ENCODE measurements at regions not wholly inside any gene's neighbourhood (a gene's known extent, or its start where the extent isn't known, plus 50 kb on each side); places are given as distances from the start of the nearest gene placed in this dataset.

- Histone ChIP-seq H3K9me3 (ENCODE audit: control insufficient read depth, insufficient read depth, low read length) (peaks cover 2% of the 10 kb centered on the region; the same call in 1 of the 2 replicates), H3K9ac (ENCODE audit: low read depth, low read length) (no peak overlapping the region), H3K36me3 (ENCODE audit: insufficient read depth, low read length) (no peaks in the 10 kb centered on the region), H3K4me1 (ENCODE audit: insufficient read depth, low read length) (no peaks in the 10 kb centered on the region)
Observed at GRCh38 chr2:220931491-220931890, 640.6 kb downstream of the EPHA4 start.

GRCh38 chr2:220932041-220932440 lies 640.1 kb downstream of the EPHA4 start:
- Histone ChIP-seq H3K4me1 (ENCODE audit: insufficient read depth, low read length) (no peaks in the 10 kb centered on the region), H3K9ac (ENCODE audit: low read depth, low read length) (no peak overlapping the region), H3K9me3 (ENCODE audit: control insufficient read depth, insufficient read depth, low read length) (no peaks in the 10 kb centered on the region), H3K36me3 (ENCODE audit: insufficient read depth, low read length) (no peaks in the 10 kb centered on the region)

GRCh38 chr2:220935789-220936321 lies 636.2 kb downstream of the EPHA4 start:
- Histone ChIP-seq H3K9ac (ENCODE audit: low read depth, low read length) (no peak overlapping the region), H3K4me1 (ENCODE audit: insufficient read depth, low read length) (no peaks in the 10 kb centered on the region), H3K9me3 (ENCODE audit: control insufficient read depth, insufficient read depth, low read length) (no peaks in the 10 kb centered on the region), H3K36me3 (ENCODE audit: insufficient read depth, low read length) (no peaks in the 10 kb centered on the region)

- Histone ChIP-seq H3K4me1 (ENCODE audit: insufficient read depth, low read length) (no peaks in the 10 kb centered on the region), H3K9me3 (ENCODE audit: control insufficient read depth, insufficient read depth, low read length) (no peaks in the 10 kb centered on the region), H3K9ac (ENCODE audit: low read depth, low read length) (no peak overlapping the region), H3K36me3 (ENCODE audit: insufficient read depth, low read length) (no peaks in the 10 kb centered on the region)
Observed at GRCh38 chr2:220936641-220937197, 635.4 kb downstream of the EPHA4 start.

DNA sequence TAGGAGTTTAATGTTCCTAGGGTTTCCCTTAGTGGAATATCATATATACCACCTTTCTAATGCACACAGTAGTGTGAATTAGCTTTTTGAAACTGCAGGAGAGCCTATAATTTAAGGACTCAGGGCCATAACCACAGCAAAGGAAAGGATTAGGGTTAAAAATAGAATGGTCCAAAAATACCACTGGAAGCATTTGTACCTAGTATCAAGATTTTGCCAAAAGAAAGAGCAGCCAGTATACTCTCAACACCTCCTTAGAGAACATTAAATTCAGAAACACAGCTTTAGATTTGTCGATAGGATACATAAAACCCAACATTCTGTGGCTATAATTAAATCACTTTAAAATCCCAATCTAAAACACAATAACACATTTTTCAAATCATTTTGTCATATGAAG lies 634.9 kb downstream of the EPHA4 start:
- H3K36me3 ChIP-seq (ENCODE audit: insufficient read depth, low read length), result no peaks in the 10 kb centered on the region

DNA sequence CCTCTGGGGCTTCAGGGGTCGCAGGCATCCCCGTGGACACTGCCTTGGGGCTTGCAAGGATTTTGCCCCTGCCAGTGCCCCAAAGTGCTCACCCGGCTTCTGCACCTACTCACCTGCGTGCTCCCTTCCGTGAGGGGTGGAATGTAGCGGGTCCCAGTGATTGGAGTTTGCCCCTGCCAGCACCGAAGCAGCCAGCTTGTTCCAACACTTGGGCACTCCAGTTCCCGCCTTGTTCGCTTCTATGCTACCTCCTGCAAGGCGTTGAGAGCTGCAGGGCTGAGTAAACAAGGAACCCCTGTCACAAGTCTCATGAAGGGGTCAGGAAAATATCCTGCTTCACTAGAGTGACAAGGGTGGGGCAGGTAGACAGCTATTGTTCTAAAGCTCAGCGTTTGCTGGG lies 631.5 kb downstream of the EPHA4 start:
- H3K9ac ChIP-seq (ENCODE audit: low read depth, low read length), result no peak overlapping the region
- no peaks in the 10 kb centered on the region for H3K36me3 ChIP-seq (ENCODE audit: insufficient read depth, low read length)
- H3K9me3 ChIP-seq (ENCODE audit: control insufficient read depth, insufficient read depth, low read length), result no peaks in the 10 kb centered on the region
- H3K4me1 ChIP-seq (ENCODE audit: insufficient read depth, low read length), result no peaks in the 10 kb centered on the region

More for the DNA sequence above, 634.9 kb downstream of the EPHA4 start:
- Histone ChIP-seq H3K4me1 (ENCODE audit: insufficient read depth, low read length) (no peaks in the 10 kb centered on the region), H3K9me3 (ENCODE audit: control insufficient read depth, insufficient read depth, low read length) (no peaks in the 10 kb centered on the region), H3K9ac (ENCODE audit: low read depth, low read length) (no peak overlapping the region)

- Histone ChIP-seq H3K4me1 (ENCODE audit: insufficient read depth, low read length) (no peaks in the 10 kb centered on the region), H3K36me3 (ENCODE audit: insufficient read depth, low read length) (no peaks in the 10 kb centered on the region), H3K9me3 (ENCODE audit: control insufficient read depth, insufficient read depth, low read length) (no peaks in the 10 kb centered on the region), H3K9ac (ENCODE audit: low read depth, low read length) (no peak overlapping the region)
Observed at GRCh38 chr2:220941683-220942082, 630.4 kb downstream of the EPHA4 start.

- no peaks in the 10 kb centered on the region for H3K9me3 ChIP-seq (ENCODE audit: control insufficient read depth, insufficient read depth, low read length)
- peaks cover 15% of the 10 kb centered on the region for H3K4me1 ChIP-seq (ENCODE audit: insufficient read depth, low read length)
- no peaks in the 10 kb centered on the region for H3K36me3 ChIP-seq (ENCODE audit: insufficient read depth, low read length)
- no peak overlapping the region for H3K9ac ChIP-seq (ENCODE audit: low read depth, low read length)
Observed at GRCh38 chr2:220946552-220946951, 625.6 kb downstream of the EPHA4 start.

DNA sequence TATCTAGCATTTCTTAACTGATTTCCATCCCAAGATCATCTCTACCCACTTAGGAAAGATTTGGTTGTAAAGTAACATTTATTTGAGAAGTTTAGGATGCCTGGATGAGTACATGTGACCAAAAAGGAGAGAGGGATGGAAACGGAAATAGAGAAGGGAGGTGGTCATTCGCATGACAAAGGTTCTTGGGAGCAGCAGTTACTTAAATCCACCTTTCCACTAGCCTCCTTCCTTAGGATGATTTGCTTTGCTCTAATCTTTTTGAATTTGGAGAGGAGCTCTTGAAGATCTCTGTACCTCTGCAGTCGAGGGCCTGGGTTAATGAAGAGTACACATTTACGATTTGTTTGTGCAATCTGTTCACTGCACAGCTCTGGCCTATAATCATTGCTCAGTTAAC lies 623.5 kb downstream of the EPHA4 start:
- peaks cover 15% of the 10 kb centered on the region for H3K4me1 ChIP-seq (ENCODE audit: insufficient read depth, low read length)
- H3K9ac ChIP-seq (ENCODE audit: low read depth, low read length), result no peak overlapping the region
- H3K9me3 ChIP-seq (ENCODE audit: control insufficient read depth, insufficient read depth, low read length), result peaks cover 6% of the 10 kb centered on the region; the same call in 1 of the 2 replicates
- no peaks in the 10 kb centered on the region for H3K36me3 ChIP-seq (ENCODE audit: insufficient read depth, low read length)

GRCh38 chr2:220949466-220949865 lies 622.6 kb downstream of the EPHA4 start:
- Histone ChIP-seq H3K9me3 (ENCODE audit: control insufficient read depth, insufficient read depth, low read length) (peaks cover 6% of the 10 kb centered on the region; the same call in 1 of the 2 replicates), H3K4me1 (ENCODE audit: insufficient read depth, low read length) (peaks cover 15% of the 10 kb centered on the region), H3K9ac (ENCODE audit: low read depth, low read length) (no peak overlapping the region), H3K36me3 (ENCODE audit: insufficient read depth, low read length) (no peaks in the 10 kb centered on the region)

- peaks cover 6% of the 10 kb centered on the region; the same call in 1 of the 2 replicates for H3K9me3 ChIP-seq (ENCODE audit: control insufficient read depth, insufficient read depth, low read length)
- H3K4me1 ChIP-seq (ENCODE audit: insufficient read depth, low read length), result no peaks in the 10 kb centered on the region
- no peaks in the 10 kb centered on the region for H3K36me3 ChIP-seq (ENCODE audit: insufficient read depth, low read length)
- H3K9ac ChIP-seq (ENCODE audit: low read depth, low read length), result no peak overlapping the region
Observed at GRCh38 chr2:220955776-220956175, 616.3 kb downstream of the EPHA4 start.

- no peaks in the 10 kb centered on the region for H3K36me3 ChIP-seq (ENCODE audit: insufficient read depth, low read length)
- peaks cover 6% of the 10 kb centered on the region; the same call in 1 of the 2 replicates for H3K9me3 ChIP-seq (ENCODE audit: control insufficient read depth, insufficient read depth, low read length)
- no peaks in the 10 kb centered on the region for H3K4me1 ChIP-seq (ENCODE audit: insufficient read depth, low read length)
- no peak overlapping the region for H3K9ac ChIP-seq (ENCODE audit: low read depth, low read length)
Observed at GRCh38 chr2:220956429-220956828, 615.7 kb downstream of the EPHA4 start.

DNA sequence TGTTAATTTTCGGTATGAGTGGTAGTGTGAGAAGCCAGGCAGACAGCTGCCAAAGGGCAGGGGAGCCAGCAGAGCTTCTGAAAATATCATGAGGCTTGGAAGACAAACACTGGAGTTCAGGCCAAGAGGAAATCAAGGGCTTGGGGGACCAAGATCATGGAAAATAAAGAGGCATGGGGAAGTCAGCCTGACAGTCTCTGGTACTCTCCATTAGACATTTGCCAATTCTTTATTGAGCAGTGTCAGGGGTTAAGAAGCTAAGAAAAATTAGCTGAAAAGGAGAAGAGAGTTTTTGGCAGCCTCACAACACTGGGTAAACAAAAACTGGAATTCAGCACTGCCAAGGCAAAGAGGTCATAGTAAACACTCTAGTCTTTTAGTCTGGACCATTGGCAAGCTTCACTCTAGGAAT lies 612.7 kb downstream of the EPHA4 start:
- Histone ChIP-seq H3K36me3 (ENCODE audit: insufficient read depth, low read length) (no peaks in the 10 kb centered on the region), H3K9me3 (ENCODE audit: control insufficient read depth, insufficient read depth, low read length) (no peaks in the 10 kb centered on the region), H3K9ac (ENCODE audit: low read depth, low read length) (no peak overlapping the region), H3K4me1 (ENCODE audit: insufficient read depth, low read length) (no peaks in the 10 kb centered on the region)

GRCh38 chr2:220961143-220961860 lies 610.8 kb downstream of the EPHA4 start:
- no peak overlapping the region for H3K9ac ChIP-seq (ENCODE audit: low read depth, low read length)
- H3K9me3 ChIP-seq (ENCODE audit: control insufficient read depth, insufficient read depth, low read length), result no peaks in the 10 kb centered on the region
- no peaks in the 10 kb centered on the region for H3K4me1 ChIP-seq (ENCODE audit: insufficient read depth, low read length)
- H3K36me3 ChIP-seq (ENCODE audit: insufficient read depth, low read length), result no peaks in the 10 kb centered on the region

- H3K9me3 ChIP-seq (ENCODE audit: control insufficient read depth, insufficient read depth, low read length), result no peaks in the 10 kb centered on the region
- no peaks in the 10 kb centered on the region for H3K4me1 ChIP-seq (ENCODE audit: insufficient read depth, low read length)
- H3K9ac ChIP-seq (ENCODE audit: low read depth, low read length), result no peak overlapping the region
- no peaks in the 10 kb centered on the region for H3K36me3 ChIP-seq (ENCODE audit: insufficient read depth, low read length)
Observed at GRCh38 chr2:220962556-220962955, 609.5 kb downstream of the EPHA4 start.

All from ES-I3 (cell line).